ENCODE measurements at regions not wholly inside any gene's neighbourhood (a gene's known extent, or its start where the extent isn't known, plus 50 kb on each side); places are given as distances from the start of the nearest gene placed in this dataset.

GRCh38 chr4:8748236-8748575 lies 123.4 kb downstream of the HMX1 start:
- Mint-ChIP-seq H3K36me3 (no peaks in the 10 kb centered on the region), H3K27me3 (no peaks in the 10 kb centered on the region), H3K4me1 (no peaks in the 10 kb centered on the region), H3K27ac (no peak overlapping the region), H3K9me3 (peaks cover 5% of the 10 kb centered on the region), H3K4me3 (no peak overlapping the region)
- DNase-seq, result no peak

GRCh38 chr4:8747467-8748235 lies 124.0 kb downstream of the HMX1 start:
- no peaks in the 10 kb centered on the region for H3K4me1 Mint-ChIP-seq
- peaks cover 5% of the 10 kb centered on the region for H3K9me3 Mint-ChIP-seq
- H3K36me3 Mint-ChIP-seq, result no peaks in the 10 kb centered on the region
- H3K27ac Mint-ChIP-seq, result no peak overlapping the region
- H3K27me3 Mint-ChIP-seq, result no peaks in the 10 kb centered on the region
- DNase-seq, result no peak
- H3K4me3 Mint-ChIP-seq, result no peak overlapping the region

GRCh38 chr4:8746523-8747466 lies 124.8 kb downstream of the HMX1 start:
- DNase-seq, result no peak
- Mint-ChIP-seq H3K36me3 (no peaks in the 10 kb centered on the region), H3K27me3 (no peaks in the 10 kb centered on the region), H3K27ac (no peak overlapping the region), H3K9me3 (peaks cover 5% of the 10 kb centered on the region), H3K4me3 (no peak overlapping the region), H3K4me1 (no peaks in the 10 kb centered on the region)

GRCh38 chr4:8745826-8746225 lies 125.8 kb downstream of the HMX1 start:
- no peaks in the 10 kb centered on the region for H3K4me1 Mint-ChIP-seq
- H3K27ac Mint-ChIP-seq, result no peak overlapping the region
- H3K9me3 Mint-ChIP-seq, result peaks cover 5% of the 10 kb centered on the region
- no peaks in the 10 kb centered on the region for H3K36me3 Mint-ChIP-seq
- no peak for DNase-seq
- no peak overlapping the region for H3K4me3 Mint-ChIP-seq
- no peaks in the 10 kb centered on the region for H3K27me3 Mint-ChIP-seq

GRCh38 chr4:8745005-8745790 lies 126.4 kb downstream of the HMX1 start:
- Mint-ChIP-seq H3K27ac (no peak overlapping the region), H3K36me3 (no peaks in the 10 kb centered on the region), H3K4me3 (no peak overlapping the region), H3K9me3 (peaks cover 5% of the 10 kb centered on the region), H3K4me1 (no peaks in the 10 kb centered on the region), H3K27me3 (no peaks in the 10 kb centered on the region)
- DNase-seq, result no peak

- no peaks in the 10 kb centered on the region for H3K36me3 Mint-ChIP-seq
- no peaks in the 10 kb centered on the region for H3K27me3 Mint-ChIP-seq
- peaks cover 5% of the 10 kb centered on the region for H3K9me3 Mint-ChIP-seq
- DNase-seq, result no peak
- no peak overlapping the region for H3K27ac Mint-ChIP-seq
- H3K4me3 Mint-ChIP-seq, result no peak overlapping the region
- no peaks in the 10 kb centered on the region for H3K4me1 Mint-ChIP-seq
Measured at GRCh38 chr4:8744083-8744805, 127.4 kb downstream of the HMX1 start.

GRCh38 chr4:8742546-8742945 lies 129.1 kb downstream of the HMX1 start:
- Mint-ChIP-seq H3K4me3 (no peak overlapping the region), H3K27ac (no peak overlapping the region), H3K9me3 (peaks cover 5% of the 10 kb centered on the region), H3K4me1 (no peaks in the 10 kb centered on the region), H3K27me3 (no peaks in the 10 kb centered on the region), H3K36me3 (no peaks in the 10 kb centered on the region)
- no peak for DNase-seq

GRCh38 chr4:8741513-8742226 lies 130.0 kb downstream of the HMX1 start:
- Mint-ChIP-seq H3K27me3 (no peaks in the 10 kb centered on the region), H3K4me1 (no peaks in the 10 kb centered on the region), H3K4me3 (no peak overlapping the region), H3K9me3 (peaks cover 5% of the 10 kb centered on the region), H3K36me3 (no peaks in the 10 kb centered on the region), H3K27ac (no peak overlapping the region)
- no peak for DNase-seq

- no peak for DNase-seq
- no peaks in the 10 kb centered on the region for H3K36me3 Mint-ChIP-seq
- no peak overlapping the region for H3K4me3 Mint-ChIP-seq
- no peaks in the 10 kb centered on the region for H3K9me3 Mint-ChIP-seq
- no peak overlapping the region for H3K27ac Mint-ChIP-seq
- no peaks in the 10 kb centered on the region for H3K27me3 Mint-ChIP-seq
- H3K4me1 Mint-ChIP-seq, result no peaks in the 10 kb centered on the region
Measured at GRCh38 chr4:8740666-8741395, 130.8 kb downstream of the HMX1 start.

- H3K9me3 Mint-ChIP-seq, result no peaks in the 10 kb centered on the region
- H3K27me3 Mint-ChIP-seq, result no peaks in the 10 kb centered on the region
- no peak overlapping the region for H3K4me3 Mint-ChIP-seq
- no peaks in the 10 kb centered on the region for H3K4me1 Mint-ChIP-seq
- no peak overlapping the region for H3K27ac Mint-ChIP-seq
- DNase-seq, result no peak
- H3K36me3 Mint-ChIP-seq, result no peaks in the 10 kb centered on the region
Measured at GRCh38 chr4:8739820-8740665, 131.6 kb downstream of the HMX1 start.

- H3K9me3 Mint-ChIP-seq, result peaks cover 2% of the 10 kb centered on the region
- H3K27me3 Mint-ChIP-seq, result no peaks in the 10 kb centered on the region
- H3K4me1 Mint-ChIP-seq, result no peaks in the 10 kb centered on the region
- H3K4me3 Mint-ChIP-seq, result no peak overlapping the region
- no peak for DNase-seq
- H3K27ac Mint-ChIP-seq, result no peak overlapping the region
- H3K36me3 Mint-ChIP-seq, result no peaks in the 10 kb centered on the region
Measured at GRCh38 chr4:8739317-8739716, 132.3 kb downstream of the HMX1 start.

GRCh38 chr4:8738471-8738931 lies 133.1 kb downstream of the HMX1 start:
- no peaks in the 10 kb centered on the region for H3K36me3 Mint-ChIP-seq
- H3K27ac Mint-ChIP-seq, result no peak overlapping the region
- H3K4me3 Mint-ChIP-seq, result no peak overlapping the region
- no peaks in the 10 kb centered on the region for H3K4me1 Mint-ChIP-seq
- no peak for DNase-seq
- H3K9me3 Mint-ChIP-seq, result peaks cover 3% of the 10 kb centered on the region
- H3K27me3 Mint-ChIP-seq, result no peaks in the 10 kb centered on the region

Measured in activated naive CD8-positive, alpha-beta T cell treated with anti-CD3 and anti-CD28 coated beads for 36 hours (primary cell).